DMS 273 (cell line): ENCODE measurements at regions not wholly inside any gene's neighbourhood (a gene's known extent, or its start where the extent isn't known, plus 50 kb on each side); places are given as distances from the start of the nearest gene placed in this dataset.
A peak's percentile ranks its signal among the peaks of the same experiment; 100 is the strongest.
"Not testable (repeated sequence)": the region's sequence is repeated elsewhere in the genome, so short reads cannot be mapped to it uniquely, and the experiment has no call there.

Experiments
- DNase-seq: peaks from one replicate; lab custom pipeline; 2025; ENCODE audit not compliant: unreplicated experiment; lab: John Stamatoyannopoulos, UW

DNA sequence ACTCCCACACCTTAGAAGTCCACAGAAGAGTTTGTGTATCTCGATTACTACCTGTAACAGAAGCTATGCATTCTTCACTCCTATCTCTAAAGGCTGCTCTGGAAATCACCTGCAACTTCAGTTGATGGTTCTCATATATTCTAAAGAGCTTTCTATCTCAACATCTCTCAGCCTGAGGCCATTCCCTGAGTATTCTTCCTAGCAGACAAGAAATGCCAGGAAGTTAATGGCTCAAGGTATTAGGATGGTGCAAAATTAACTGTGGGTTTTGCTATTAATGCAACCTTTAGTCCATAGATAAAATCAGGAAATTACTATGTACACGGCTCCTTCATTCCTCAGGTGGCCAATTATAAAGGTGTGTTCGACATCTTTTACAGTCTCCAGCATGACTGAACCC lies 290.1 kb downstream of the ZNF716 start:
- DNase-seq: not testable (repeated sequence)

DNA sequence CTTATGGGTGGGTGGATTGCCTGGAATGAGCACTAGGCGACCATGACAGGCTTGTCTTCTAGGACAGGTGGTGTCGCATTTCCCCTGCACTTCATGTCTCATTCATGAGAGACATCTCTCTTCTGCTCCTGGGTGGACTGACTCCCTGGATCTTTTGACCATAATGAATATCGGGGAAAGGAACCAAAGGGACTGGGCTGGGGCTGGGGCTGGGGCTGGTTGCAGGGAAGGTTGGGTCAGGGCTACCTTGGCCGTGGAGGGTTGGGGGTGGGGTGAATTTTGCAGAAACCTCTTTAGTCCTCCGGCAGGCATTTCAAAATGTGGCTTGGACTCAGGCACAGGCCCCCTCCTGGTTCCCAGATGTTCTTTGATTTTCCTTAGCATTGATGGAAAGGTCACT lies 319.2 kb downstream of the ZNF716 start:
- no peak for DNase-seq

GRCh38 chr7:57769958-57770357 lies 320.0 kb downstream of the ZNF716 start:
- DNase-seq: peak; percentile 4

GRCh38 chr7:57772126-57772924 lies 322.3 kb downstream of the ZNF716 start:
- no peak for DNase-seq

- no peak for DNase-seq
Observed at GRCh38 chr7:57774300-57774699, 324.3 kb downstream of the ZNF716 start.

DNA sequence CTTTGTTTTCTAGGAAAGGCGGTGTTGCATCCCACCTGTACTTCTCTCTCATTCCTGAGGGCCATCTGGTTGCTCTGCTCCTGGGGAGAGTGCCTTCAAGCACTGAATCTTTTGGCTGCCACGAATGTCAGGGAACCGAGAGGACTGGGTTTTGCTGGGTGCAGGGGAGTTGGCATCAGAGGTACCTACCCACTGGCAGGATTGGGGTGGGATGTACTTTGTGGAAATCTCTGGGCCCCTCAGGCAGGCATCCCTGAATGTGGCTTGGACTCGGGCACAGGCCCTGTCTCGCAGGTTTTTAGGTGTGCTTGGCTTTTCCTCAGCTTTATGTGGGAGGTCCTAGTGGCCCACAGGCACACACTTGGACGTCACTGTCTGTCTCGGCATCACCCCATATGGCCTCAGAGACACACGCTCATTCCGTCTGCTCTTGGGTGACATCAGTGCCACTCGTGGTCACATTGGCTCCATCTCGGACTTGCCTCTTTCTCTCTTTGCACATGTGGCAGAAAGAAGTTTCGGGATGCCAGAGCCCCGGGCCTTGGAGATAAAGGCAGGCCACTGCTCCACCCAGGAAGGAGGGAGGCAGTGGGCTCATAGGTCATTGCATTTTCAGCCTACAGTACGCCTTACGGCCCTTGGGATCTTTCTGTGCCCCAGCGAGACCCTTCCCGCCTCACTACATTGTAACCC lies 325.6 kb downstream of the ZNF716 start:
- no peak for DNase-seq

GRCh38 chr7:57776136-57776856 lies 326.3 kb downstream of the ZNF716 start:
- not testable (repeated sequence) for DNase-seq

DNA sequence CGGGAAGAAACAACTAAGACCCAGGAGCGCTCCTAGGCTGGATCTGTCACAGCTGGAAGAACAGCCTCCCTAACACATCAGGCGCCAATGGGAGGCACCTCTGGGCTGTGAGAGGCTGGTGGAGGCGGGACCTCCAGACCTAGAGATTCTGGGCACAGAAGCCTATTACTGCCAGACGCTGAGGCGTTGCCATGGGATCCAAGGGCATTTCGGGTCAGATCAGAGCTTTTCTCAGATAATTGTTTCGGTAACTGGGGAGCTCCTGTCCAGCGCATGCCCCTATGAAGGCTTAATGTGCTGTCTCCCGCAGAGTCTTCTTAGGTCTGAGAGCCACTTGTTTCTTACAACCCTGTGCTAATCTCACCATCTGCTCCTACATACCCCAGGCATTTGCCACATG lies 339.2 kb downstream of the ZNF716 start:
- peak; percentile 67 for DNase-seq

DNA sequence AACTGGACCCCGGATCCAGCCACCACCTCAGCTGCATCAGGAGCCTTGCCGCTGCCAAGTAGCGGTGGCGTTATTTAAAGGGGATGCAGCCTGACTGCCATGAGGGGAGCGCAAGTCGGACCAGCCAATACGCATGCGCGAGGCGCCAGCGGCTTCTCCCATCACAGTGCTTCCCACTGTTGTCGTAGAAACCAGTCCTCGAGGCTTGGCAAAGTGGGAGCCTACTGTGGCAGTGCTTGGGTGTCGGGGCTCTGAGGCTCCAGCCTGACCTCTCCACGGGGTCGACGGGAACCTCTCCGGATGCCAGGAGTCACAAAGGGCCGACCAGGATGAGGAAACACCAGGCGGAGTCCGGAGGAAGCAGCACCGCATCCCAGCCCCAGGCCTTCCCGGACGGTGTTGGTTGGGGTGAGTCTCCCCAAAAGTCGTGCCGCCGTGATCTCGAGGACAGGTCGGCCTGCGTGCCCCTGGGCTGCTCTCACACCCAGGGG lies 369.6 kb downstream of the ZNF716 start:
- no peak for DNase-seq

DNA sequence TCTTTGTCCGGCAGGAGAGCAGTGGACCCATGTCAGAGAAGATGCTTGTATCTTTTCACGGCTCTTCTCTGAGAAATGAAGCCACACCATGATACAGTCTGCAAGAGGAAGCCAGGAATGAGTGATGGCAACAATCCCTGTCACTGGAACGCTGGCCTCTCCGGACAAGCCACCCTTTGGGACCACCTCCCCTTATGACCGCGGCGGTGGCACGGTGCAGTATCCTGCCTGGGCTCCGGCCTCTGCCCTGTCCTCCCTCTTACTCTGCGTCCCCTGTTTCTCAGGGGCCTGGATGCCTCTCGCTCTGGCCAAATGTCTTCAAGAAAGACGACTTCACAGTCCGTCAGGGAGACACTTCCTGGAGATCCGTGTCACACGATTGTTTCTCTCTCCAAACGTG lies 370.5 kb downstream of the ZNF716 start:
- no peak for DNase-seq

DNA sequence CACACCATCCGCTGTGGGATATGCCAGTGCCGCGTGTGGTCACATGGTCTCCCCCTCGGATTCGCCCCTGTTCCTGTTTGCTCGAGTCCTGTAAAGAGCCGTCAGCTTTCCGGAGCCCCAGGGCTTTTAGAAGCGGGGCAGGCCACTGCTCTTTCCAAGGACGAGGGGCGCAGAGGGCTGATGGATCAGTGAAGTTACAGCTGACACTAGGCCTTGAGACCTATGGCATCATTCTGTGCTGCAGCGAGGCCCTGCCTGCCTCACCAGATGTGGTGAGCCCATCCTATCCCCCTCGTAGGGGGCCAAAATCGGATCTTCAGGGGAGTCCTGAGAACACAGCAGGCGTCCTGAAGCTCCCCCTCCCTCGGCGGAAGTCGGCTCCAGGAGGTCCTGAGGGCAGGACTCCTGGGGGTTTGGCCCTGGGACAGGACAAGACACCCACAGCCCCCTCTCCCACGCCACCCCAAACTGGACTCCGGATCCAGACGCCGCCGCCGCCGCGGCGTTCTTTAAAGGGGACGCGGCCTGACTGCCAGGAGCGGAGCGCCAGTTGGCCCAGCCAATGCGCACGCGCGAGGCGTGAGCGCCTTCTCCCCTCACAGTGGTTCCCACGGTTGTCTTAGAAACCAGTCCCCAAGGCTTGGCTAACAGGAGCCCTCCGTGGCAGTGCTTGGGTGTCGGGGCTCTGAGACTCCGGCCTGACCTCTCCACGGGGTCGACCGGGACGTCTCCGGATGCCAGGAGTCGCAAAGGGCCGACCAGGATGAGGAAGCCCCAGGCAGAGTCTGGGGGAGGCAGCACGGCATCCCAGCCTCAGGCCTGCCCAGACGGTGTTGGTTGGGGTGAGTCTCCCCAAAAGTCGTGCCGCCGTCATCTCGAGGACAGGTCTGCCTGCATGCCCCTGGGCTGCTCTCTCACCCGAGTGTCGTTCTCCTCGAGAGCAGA lies 371.7 kb downstream of the ZNF716 start:
- no peak for DNase-seq

- not testable (repeated sequence) for DNase-seq
Observed at GRCh38 chr7:57826548-57826947, 376.6 kb downstream of the ZNF716 start.

DNA sequence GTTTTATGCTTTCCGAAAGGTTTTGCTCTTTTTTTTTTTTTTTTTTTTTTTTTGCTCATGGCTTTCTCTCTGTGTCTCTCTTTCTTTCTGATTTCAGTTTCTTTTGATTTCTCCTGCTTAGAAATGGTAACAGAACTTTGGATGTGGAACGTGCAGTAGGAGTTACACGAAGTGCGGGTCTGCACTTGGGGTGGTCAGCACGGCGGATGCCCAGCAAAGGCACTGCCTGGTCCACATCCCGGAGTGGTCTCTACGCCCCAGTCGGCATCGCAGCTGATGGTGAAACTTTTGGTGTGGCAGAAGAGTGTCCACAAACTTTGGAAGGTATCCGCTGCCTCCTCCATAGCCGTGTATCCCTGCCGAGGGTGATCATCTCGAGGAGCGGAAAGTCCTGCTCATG lies 385.2 kb downstream of the ZNF716 start:
- DNase-seq: not testable (repeated sequence)

DNA sequence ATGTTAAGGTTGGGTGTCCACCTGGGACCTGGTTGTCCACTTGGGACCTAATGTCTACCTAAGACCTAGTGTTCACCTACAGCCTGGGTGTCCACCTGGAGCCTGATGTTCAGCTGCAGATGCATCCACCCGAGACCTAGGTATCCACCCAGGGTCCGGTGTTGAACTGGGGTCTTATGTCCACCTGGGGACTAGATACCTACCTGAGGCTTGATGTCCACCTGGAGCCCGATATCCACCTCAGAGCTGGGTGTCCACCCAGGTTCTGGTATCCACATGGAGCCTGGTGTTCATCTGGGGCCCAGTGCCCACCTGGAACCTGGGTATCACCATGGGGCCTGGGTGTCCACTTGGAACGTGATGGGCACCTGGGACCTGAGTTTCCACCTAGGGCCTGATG lies 389.2 kb downstream of the ZNF716 start:
- not testable (repeated sequence) for DNase-seq

GRCh38 chr7:57867884-57868701 lies 418.1 kb downstream of the ZNF716 start:
- peak; percentile 66 for DNase-seq

DNA sequence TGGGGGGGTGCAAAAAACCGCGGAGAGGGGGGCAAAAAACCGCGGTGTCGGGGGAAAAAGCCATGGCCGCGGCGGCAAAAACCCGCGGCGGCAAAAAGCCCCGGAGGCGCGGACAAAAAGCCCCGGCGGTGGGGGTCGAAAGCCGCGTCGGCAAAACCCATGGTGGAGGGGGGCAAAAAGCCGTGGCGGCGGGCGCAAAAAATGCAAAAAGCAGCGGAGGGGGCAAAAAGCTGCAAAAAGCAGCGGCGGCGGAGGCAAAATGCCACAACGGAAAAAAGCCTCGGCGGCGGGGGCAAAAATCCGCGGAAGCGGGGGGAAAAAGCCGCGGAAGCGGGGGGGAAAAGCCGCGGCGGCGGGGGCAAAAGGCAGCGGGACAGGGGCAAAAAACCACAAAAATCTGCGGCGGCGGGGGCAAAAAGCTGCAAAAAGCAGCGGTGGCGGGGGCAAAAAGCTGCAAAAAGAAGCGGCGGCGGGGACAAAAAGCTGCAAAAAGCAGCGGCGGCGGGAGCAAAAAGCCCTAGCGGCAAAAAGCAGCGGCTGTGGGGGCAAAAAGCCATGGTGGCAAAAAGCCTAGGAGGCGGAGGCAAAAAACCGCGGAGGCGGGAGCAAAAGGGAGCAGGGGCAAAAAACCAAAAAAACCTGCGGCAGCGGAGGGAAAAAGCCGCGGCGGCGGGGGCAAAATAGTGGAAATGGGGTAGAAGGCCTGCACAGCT lies 418.9 kb downstream of the ZNF716 start:
- DNase-seq: peak; percentile 66
